Chondrocyte (in vitro differentiated cells): ENCODE measurements at regions not wholly inside any gene's neighbourhood (a gene's known extent, or its start where the extent isn't known, plus 50 kb on each side); places are given as distances from the start of the nearest gene placed in this dataset.

Experiments
- DNase-seq: peaks from one replicate; pipeline ENCODE4 v3.0.0; 2021; ENCODE audit warnings: mixed read lengths, low spot score
- H3K27ac Mint-ChIP-seq: one replicate; pipeline ENCODE4 v1.8.0; 2021; ENCODE audit warnings: mild to moderate bottlenecking, moderate library complexity, mixed read lengths; ENCODE audit not compliant: unreplicated experiment
- H3K27me3 Mint-ChIP-seq: 2 replicates; pipeline ENCODE4 v1.8.0; 2021; ENCODE audit warnings: low read depth, mixed read lengths
- H3K36me3 Mint-ChIP-seq: 2 replicates; pipeline ENCODE4 v1.8.0; 2021; ENCODE audit warnings: low read depth, mixed read lengths
- H3K4me1 Mint-ChIP-seq: 2 replicates; pipeline ENCODE4 v1.8.0; 2021; ENCODE audit warnings: low read depth, mild to moderate bottlenecking, mixed read lengths
- H3K4me3 Mint-ChIP-seq: one replicate; pipeline ENCODE4 v1.8.0; 2021; ENCODE audit warnings: mild to moderate bottlenecking, moderate library complexity, mixed read lengths; ENCODE audit not compliant: unreplicated experiment
- H3K9me3 Mint-ChIP-seq: 2 replicates; pipeline ENCODE4 v1.8.0; 2021; ENCODE audit warnings: low read depth, mixed read lengths
- CTCF ChIP-seq: fragments of 200-600 bp; sonication (generic); IDR thresholded peaks from 2 replicates; pipeline ENCODE4 v1.5.0; 2021; ENCODE audit warnings: antibody characterized with exemption, mild to moderate bottlenecking, moderate library complexity

GRCh38 chr4:38442073-38442788, 221.8 kb upstream of the KLF3 start:
- peaks cover 10% of the 10 kb centered on the region for H3K36me3 Mint-ChIP-seq
- H3K27me3 Mint-ChIP-seq = peaks cover 4% of the 10 kb centered on the region
- peaks cover 33% of the 10 kb centered on the region for H3K9me3 Mint-ChIP-seq
- H3K4me1 Mint-ChIP-seq = no peaks in the 10 kb centered on the region
- DNase-seq = no peak
- no peak overlapping the region for H3K27ac Mint-ChIP-seq
- no peak for TF ChIP-seq CTCF
- no peak overlapping the region for H3K4me3 Mint-ChIP-seq

DNA sequence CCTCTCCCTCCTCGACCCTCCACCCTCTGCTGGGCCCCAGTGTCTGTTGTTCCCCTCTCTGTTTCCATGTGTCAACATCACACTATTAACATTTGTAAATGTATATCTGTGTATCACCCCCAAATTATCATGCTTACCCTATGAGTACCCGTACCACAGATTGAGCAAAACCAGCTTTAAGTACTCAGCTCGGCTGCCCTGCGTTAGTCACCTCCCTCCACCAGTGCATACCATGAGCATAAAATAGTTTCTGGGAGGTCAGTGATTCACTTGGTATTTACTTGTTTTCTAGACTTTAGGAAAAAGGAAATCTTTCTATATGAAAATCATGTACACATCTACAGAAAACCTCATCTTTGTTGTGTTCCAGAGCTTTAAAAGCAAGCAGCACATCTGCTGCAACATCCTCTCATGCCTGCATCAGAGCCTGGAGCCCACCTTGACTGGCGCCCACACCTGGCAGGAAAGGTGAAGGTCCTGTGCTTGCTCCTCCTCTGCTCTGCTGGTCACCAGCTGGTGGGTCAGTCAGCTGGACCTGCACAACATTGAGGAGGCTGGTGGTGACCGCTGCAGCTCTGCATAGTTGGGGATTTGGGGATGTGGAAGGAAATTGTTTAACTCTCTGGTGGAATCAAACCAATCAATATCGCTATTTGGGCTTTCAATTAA, 214.4 kb upstream of the KLF3 start:
- H3K9me3 Mint-ChIP-seq = peaks cover 17% of the 10 kb centered on the region
- DNase-seq = no peak
- H3K27me3 Mint-ChIP-seq = peaks cover 10% of the 10 kb centered on the region
- H3K4me3 Mint-ChIP-seq = no peak overlapping the region
- no peak overlapping the region for H3K27ac Mint-ChIP-seq
- no peak for TF ChIP-seq CTCF
- H3K4me1 Mint-ChIP-seq = no peaks in the 10 kb centered on the region
- H3K36me3 Mint-ChIP-seq = peaks cover 6% of the 10 kb centered on the region

DNA sequence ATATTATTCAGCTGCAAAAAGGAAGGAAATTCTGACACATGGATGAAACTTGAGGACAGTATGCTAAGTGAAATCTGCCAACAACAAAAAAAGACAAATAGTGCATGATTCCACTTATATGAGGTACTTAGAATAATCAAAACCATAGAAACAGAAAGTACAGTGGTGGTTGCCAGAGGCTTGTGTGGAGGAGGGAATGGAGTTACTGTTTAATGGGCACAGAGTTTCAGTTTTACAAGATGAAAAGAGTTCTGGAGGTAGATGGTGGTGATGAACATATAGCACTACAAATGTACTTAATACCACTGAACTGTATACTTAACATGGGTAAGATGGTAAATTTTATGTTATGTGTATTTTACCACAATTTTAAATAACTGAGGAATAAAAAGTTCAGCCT, 212.0 kb upstream of the KLF3 start:
- H3K27me3 Mint-ChIP-seq = peaks cover 18% of the 10 kb centered on the region
- H3K9me3 Mint-ChIP-seq = peaks cover 5% of the 10 kb centered on the region
- H3K4me1 Mint-ChIP-seq = no peaks in the 10 kb centered on the region
- peaks cover 5% of the 10 kb centered on the region for H3K36me3 Mint-ChIP-seq
- no peak for DNase-seq
- no peak overlapping the region for H3K4me3 Mint-ChIP-seq
- no peak overlapping the region for H3K27ac Mint-ChIP-seq
- no peak for TF ChIP-seq CTCF

GRCh38 chr4:38452542-38452941, 211.5 kb upstream of the KLF3 start:
- no peak overlapping the region for H3K4me3 Mint-ChIP-seq
- no peak overlapping the region for H3K27ac Mint-ChIP-seq

More at GRCh38 chr4:38452542-38452941, 211.5 kb upstream of the KLF3 start:
- peaks cover 14% of the 10 kb centered on the region for H3K27me3 Mint-ChIP-seq
- no peak for DNase-seq
- H3K4me1 Mint-ChIP-seq = no peaks in the 10 kb centered on the region
- no peak for TF ChIP-seq CTCF
- H3K36me3 Mint-ChIP-seq = no peaks in the 10 kb centered on the region
- no peaks in the 10 kb centered on the region for H3K9me3 Mint-ChIP-seq
